Pancreas (tissue), 10 donors: ENCODE measurements at regions not wholly inside any gene's neighbourhood (a gene's known extent, or its start where the extent isn't known, plus 50 kb on each side); places are given as distances from the start of the nearest gene placed in this dataset.

Source experiments
- ATAC-seq, 4 donors: fragments of 200-7000 bp; cut with Tn5 transposase; one replicate each; pipeline versions ENCODE4 v1.8.0 to v1.9.1; 2020; ENCODE audit warnings: mild to moderate bottlenecking in 4 of 4, moderate library complexity in 4 of 4
- DNase-seq, 6 donors: peaks; one replicate each; pipeline ENCODE4 v3.0.0-alpha.2; 2020
- FAIRE-seq: peaks from 2 replicates; lab custom pipeline; 2012; peaks lifted over from hg19 to GRCh38; lab: Jason Lieb, UNC
- H3K27ac ChIP-seq, 4 donors: fragments of 200-600 bp; sonication (generic); 1 replicate in 3 of 4; 2 replicates in 1 of 4; pipeline versions ENCODE4 v1.5.0 to v1.8.0; 2020
- H3K27me3 ChIP-seq, 4 donors: fragments of 200-600 bp; one replicate each; pipeline ENCODE4 v1.8.0; 2021
- H3K36me3 ChIP-seq, 3 donors: fragments of 200-600 bp; sonication (generic) in 1 of 3; one replicate each; pipeline versions ENCODE4 v1.5.0 to v1.8.0; 2020 to 2021
- H3K4me1 ChIP-seq, 3 donors: fragments of 200-600 bp; one replicate each; pipeline ENCODE4 v1.8.0; 2021
- H3K4me3 ChIP-seq, 4 donors: fragments of 200-600 bp; sonication (generic) in 2 of 4; one replicate each; pipeline versions ENCODE4 v1.5.0 to v1.8.0; 2020 to 2021
- H3K9me3 ChIP-seq, 4 donors: fragments of 200-600 bp; one replicate each; pipeline ENCODE4 v1.8.0; 2021
- CTCF ChIP-seq, 4 donors: fragments of 200-600 bp; sonication (generic) in 3 of 4; IDR thresholded peaks; one replicate each; pipeline versions ENCODE4 v1.5.0 to v1.8.0; 2021; ENCODE audit warnings: antibody characterized with exemption in 4 of 4
- WGBS, 2 donors: extraction: QIAGEN DNeasy Blood & Tissue Kit; methylation state at CpG; one replicate each; pipeline ENCODE4 v1.1.7; 2013; 5-methylcytosine and 5-hydroxymethylcytosine counted together
- intact Hi-C, 3 donors: fragments of 100-400 bp; cut with DNase I; formaldehyde crosslinking; loops; one replicate each; pipeline versions ENCODE4 v1.11.1 to v1.14.2; 2022
- donor health status: healthy with polysubstance abuse.
- donor health status: DM: no; HTN: no; CAD: no; lungs with moderate emphysema.
- donor health status: DM: no; HTN: no; CAD: no.
- donor health status: control.
- donor health status: control.
- donor health status: Bipolar disorder and iron deficiency.
- donor health status: DM: yes; HTN: yes; CAD: no.
- donor health status: DM: no; HTN: no; CAD: no.
- donor health status: DM: no; HTN: no; CAD: no.
- donor health status: DM: yes; HTN: yes; CAD: no.

- ATAC-seq (no peak), FAIRE-seq (no peak)
- H3K27ac ChIP-seq: no peak overlapping the region
Observed at GRCh38 chr1:59006932-59007331, 223.1 kb upstream of the JUN start.

GRCh38 chr1:59007429-59007819 lies 223.6 kb upstream of the JUN start:
- ATAC-seq: no peak
- H3K9me3 ChIP-seq: no peaks in the 10 kb centered on the region
- H3K4me1 ChIP-seq: peaks cover 0 to 2% (median 0%) of the 10 kb centered on the region in 3 donors
- H3K36me3 ChIP-seq: no peaks in the 10 kb centered on the region
- FAIRE-seq: no peak
- H3K27ac ChIP-seq: no peak overlapping the region
- WGBS, 2 donors: 93 to 98% methylated on average over 3 of the region's 3 CpGs
- no peak for DNase-seq
- H3K4me3 ChIP-seq: no peak overlapping the region
- H3K27me3 ChIP-seq: no peaks in the 10 kb centered on the region
- no peak for TF ChIP-seq CTCF (IDR thresholded peaks at IDR 0.05)
- intact Hi-C loops: no loop called here

More at GRCh38 chr1:59006932-59007331, 223.1 kb upstream of the JUN start:
- WGBS, 2 donors: 80 to 87% methylated on average over 6 of the region's 6 CpGs
- no peak overlapping the region for H3K4me3 ChIP-seq
- no peaks in the 10 kb centered on the region for H3K36me3 ChIP-seq
- DNase-seq: no peak
- intact Hi-C loops: no loop called here
- no peak for TF ChIP-seq CTCF (IDR thresholded peaks at IDR 0.05)
- H3K4me1 ChIP-seq: no peaks in the 10 kb centered on the region
- no peaks in the 10 kb centered on the region for H3K27me3 ChIP-seq
- H3K9me3 ChIP-seq: no peaks in the 10 kb centered on the region

GRCh38 chr1:59007820-59008598 lies 224.2 kb upstream of the JUN start:
- ATAC-seq (peak in 1 of 4 donors; percentile 39), FAIRE-seq (no peak), DNase-seq (no peak)
- 87 to 88% methylated on average over 8 of the region's 8 CpGs for WGBS, 2 donors
- H3K36me3 ChIP-seq: no peaks in the 10 kb centered on the region
- H3K9me3 ChIP-seq: no peaks in the 10 kb centered on the region
- no peak for TF ChIP-seq CTCF (IDR thresholded peaks at IDR 0.05)
- H3K27me3 ChIP-seq: no peaks in the 10 kb centered on the region
- no peak overlapping the region for H3K4me3 ChIP-seq
- intact Hi-C loops: no loop called here
- no peak overlapping the region for H3K27ac ChIP-seq
- H3K4me1 ChIP-seq: peaks cover 4 to 6% (median 5%) of the 10 kb centered on the region in 3 donors

GRCh38 chr1:59008599-59009347 lies 224.9 kb upstream of the JUN start:
- Histone ChIP-seq H3K4me3 (no peak overlapping the region), H3K27ac (no peak overlapping the region), H3K27me3 (no peaks in the 10 kb centered on the region), H3K36me3 (no peaks in the 10 kb centered on the region), H3K4me1 (peaks cover 5 to 13% (median 12%) of the 10 kb centered on the region in 3 donors), H3K9me3 (no peaks in the 10 kb centered on the region)
- WGBS, 2 donors: 87 to 91% methylated on average over 8 of the region's 8 CpGs
- FAIRE-seq: no peak
- ATAC-seq: no peak
- no peak for TF ChIP-seq CTCF (IDR thresholded peaks at IDR 0.05)
- intact Hi-C loops: no loop called here
- DNase-seq: no peak
